ENCODE measurements at regions not wholly inside any gene's neighbourhood (a gene's known extent, or its start where the extent isn't known, plus 50 kb on each side); places are given as distances from the start of the nearest gene placed in this dataset.

GRCh38 chr13:85243831-85244230, 555.4 kb downstream of the SLITRK6 start:
- TF ChIP-seq CTCF (conservative IDR thresholded peaks at IDR 0.05; ENCODE audit: low read depth, low read length) (no peak), POLR2A (IDR thresholded peaks at IDR 0.05; ENCODE audit: low read depth, low read length) (no peak), SMC3 (IDR thresholded peaks at IDR 0.05; ENCODE audit: low read depth, low read length) (no peak), FOS (IDR thresholded peaks at IDR 0.05; ENCODE audit: low read depth, low read length) (no peak), RAD21 (IDR thresholded peaks at IDR 0.05; ENCODE audit: low read length) (no peak), MAZ (IDR thresholded peaks at IDR 0.05; ENCODE audit: borderline replicate concordance, low read depth, low read length) (no peak), CHD1 (IDR thresholded peaks at IDR 0.05; ENCODE audit: low read depth, low read length) (no peak), MAFK (IDR thresholded peaks at IDR 0.05; ENCODE audit: low read depth, low read length) (no peak), RFX5 (IDR thresholded peaks at IDR 0.05; ENCODE audit: low read depth, low read length) (no peak), MXI1 (IDR thresholded peaks at IDR 0.05; ENCODE audit: borderline replicate concordance, low read depth, low read length) (no peak), CEBPB (IDR thresholded peaks at IDR 0.05; ENCODE audit: low read depth, low read length) (no peak)
- TF ChIP-seq, protein P1, sequence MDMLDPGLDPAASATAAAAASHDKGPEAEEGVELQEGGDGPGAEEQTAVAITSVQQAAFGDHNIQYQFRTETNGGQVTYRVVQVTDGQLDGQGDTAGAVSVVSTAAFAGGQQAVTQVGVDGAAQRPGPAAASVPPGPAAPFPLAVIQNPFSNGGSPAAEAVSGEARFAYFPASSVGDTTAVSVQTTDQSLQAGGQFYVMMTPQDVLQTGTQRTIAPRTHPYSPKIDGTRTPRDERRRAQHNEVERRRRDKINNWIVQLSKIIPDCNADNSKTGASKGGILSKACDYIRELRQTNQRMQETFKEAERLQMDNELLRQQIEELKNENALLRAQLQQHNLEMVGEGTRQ (IDR thresholded peaks at IDR 0.05; ENCODE audit: low read depth, low read length): no peak

All from IMR-90 (cell line).